ENCODE measurements at regions not wholly inside any gene's neighbourhood (a gene's known extent, or its start where the extent isn't known, plus 50 kb on each side); places are given as distances from the start of the nearest gene placed in this dataset.

GRCh38 chr1:104726917-104727316 is 977.2 kb downstream of the AMY1C start:
- Histone ChIP-seq H3K4me1 (ENCODE audit: insufficient read depth, low read length) (no peaks in the 10 kb centered on the region), H3K9me3 (ENCODE audit: low read length) (no peaks in the 10 kb centered on the region), H3K79me2 (ENCODE audit: insufficient read depth, low read length) (no peaks in the 10 kb centered on the region), H4K20me1 (ENCODE audit: insufficient read depth, low read length) (no peaks in the 10 kb centered on the region), H3K4me2 (ENCODE audit: low read depth, low read length) (no peak overlapping the region), H3K4me3 (replicated peaks in 1 of 3; ENCODE audit: insufficient read depth in 1 of 3, low read depth in 2 of 3, low read length in 3 of 3) (no peak overlapping the region), H2AFZ (ENCODE audit: low read length) (no peak overlapping the region), H3K27ac (ENCODE audit: extremely low read length, insufficient read depth, low read length) (no peak overlapping the region), H3K27me3 (ENCODE audit: control insufficient read depth in 1 of 2, insufficient read depth in 2 of 2, low read length in 2 of 2) (no peaks in the 10 kb centered on the region; a peak in 1 of 5 replicates), H3K9ac (ENCODE audit: insufficient read depth, low read depth, low read length) (no peak overlapping the region), H3K36me3 (replicated peaks in 1 of 2; ENCODE audit: control insufficient read depth in 1 of 2, insufficient read depth in 2 of 2, low read length in 2 of 2) (no peaks in the 10 kb centered on the region)
- intact Hi-C loops (cut with micrococcal nuclease; ENCODE audit: unreplicated experiment): no loop called here
- ChIA-PET POLR2A (no interaction called here), CTCF (ENCODE audit: low intra/inter-chr PET ratio, low total read pairs) (no interaction called here)
- no TSS peak for BruUV-seq (replicated peaks)
- ATAC-seq: no peak
- in situ Hi-C loops (cut with HindIII; ENCODE audit: extremely low pct_ligation_motif_present, low pct_unique_long_range_greater_than_20kb): no loop called here
- no peak for DNase-seq (ENCODE audit: low spot score)
- WGBS (ENCODE audit: low lambda C conversion rate): 6% methylated on average over 1 of the region's 1 CpG
- no peak for FAIRE-seq
- no peak for TF ChIP-seq ZNF451 (CRISPR knock-in tag; IDR thresholded peaks at IDR 0.05)
- TF ChIP-seq ZNF710 (CRISPR knock-in tag; IDR thresholded peaks at IDR 0.05; ENCODE audit: borderline replicate concordance): no peak
- no peak for TF ChIP-seq ZNF274 (CRISPR knock-in tag; IDR thresholded peaks at IDR 0.05)
- no peak for TF ChIP-seq CENPT (CRISPR knock-in tag; IDR thresholded peaks at IDR 0.05; ENCODE audit: low read depth)
- TF ChIP-seq ZNF570 (CRISPR knock-in tag; IDR thresholded peaks at IDR 0.05; ENCODE audit: borderline replicate concordance): no peak
- TF ChIP-seq KIAA2018 (CRISPR knock-in tag; IDR thresholded peaks at IDR 0.05; ENCODE audit: borderline replicate concordance): no peak
- no peak for TF ChIP-seq ZZZ3 (CRISPR knock-in tag; IDR thresholded peaks at IDR 0.05; ENCODE audit: borderline replicate concordance)
- TF ChIP-seq KLF11 (CRISPR knock-in tag; IDR thresholded peaks at IDR 0.05): no peak
- TF ChIP-seq ZBTB14 (CRISPR knock-in tag; IDR thresholded peaks at IDR 0.05): no peak
- no peak for TF ChIP-seq EEA1 (CRISPR knock-in tag; IDR thresholded peaks at IDR 0.05; ENCODE audit: borderline replicate concordance)
- TF ChIP-seq GPBP1L1 (CRISPR knock-in tag; IDR thresholded peaks at IDR 0.05): no peak
